ENCODE measurements at regions not wholly inside any gene's neighbourhood (a gene's known extent, or its start where the extent isn't known, plus 50 kb on each side); places are given as distances from the start of the nearest gene placed in this dataset.

GRCh38 chr1:63134501-63135173 is 187.7 kb upstream of the FOXD3 start:
- TF ChIP-seq CTCF (IDR thresholded peaks at IDR 0.05) = no peak
- no peaks in the 10 kb centered on the region for H3K36me3 ChIP-seq
- no peaks in the 10 kb centered on the region for H3K9me3 ChIP-seq
- intact Hi-C loops (cut with DNase I) = no loop called here
- H3K9ac ChIP-seq (ENCODE audit: low read depth in 2 of 2, low read length in 2 of 2) = no peak overlapping the region
- H3K27me3 ChIP-seq = no peaks in the 10 kb centered on the region
- no peaks in the 10 kb centered on the region for H3K4me1 ChIP-seq
- no peak for DNase-seq
- H3K27ac ChIP-seq = no peak overlapping the region
- no peak overlapping the region for H3K4me3 ChIP-seq

- Histone ChIP-seq H3K27me3 (no peaks in the 10 kb centered on the region), H3K9me3 (no peaks in the 10 kb centered on the region), H3K27ac (no peak overlapping the region), H3K36me3 (no peaks in the 10 kb centered on the region), H3K9ac (ENCODE audit: low read depth in 2 of 2, low read length in 2 of 2) (no peak overlapping the region), H3K4me3 (no peak overlapping the region), H3K4me1 (no peaks in the 10 kb centered on the region)
- intact Hi-C loops (cut with DNase I) = no loop called here
- no peak for DNase-seq
- no peak for TF ChIP-seq CTCF (IDR thresholded peaks at IDR 0.05)
These were observed 187.2 kb upstream of the FOXD3 start for GRCh38 chr1:63135174-63135512.

- Histone ChIP-seq H3K36me3 (no peaks in the 10 kb centered on the region), H3K9me3 (no peaks in the 10 kb centered on the region), H3K27ac (no peak overlapping the region), H3K9ac (ENCODE audit: low read depth in 2 of 2, low read length in 2 of 2) (no peak overlapping the region), H3K4me1 (no peaks in the 10 kb centered on the region), H3K27me3 (no peaks in the 10 kb centered on the region), H3K4me3 (no peak overlapping the region)
- no peak for TF ChIP-seq CTCF (IDR thresholded peaks at IDR 0.05)
- DNase-seq = no peak
- intact Hi-C loops (cut with DNase I) = no loop called here
These were observed 186.6 kb upstream of the FOXD3 start for GRCh38 chr1:63135801-63136200.

GRCh38 chr1:63142001-63142400 is 180.4 kb upstream of the FOXD3 start:
- Histone ChIP-seq H3K4me1 (no peaks in the 10 kb centered on the region), H3K27ac (no peak overlapping the region), H3K36me3 (no peaks in the 10 kb centered on the region), H3K9me3 (no peaks in the 10 kb centered on the region), H3K9ac (ENCODE audit: low read depth in 2 of 2, low read length in 2 of 2) (no peak overlapping the region), H3K27me3 (no peaks in the 10 kb centered on the region), H3K4me3 (no peak overlapping the region)
- TF ChIP-seq CTCF (IDR thresholded peaks at IDR 0.05) = no peak
- intact Hi-C loops (cut with DNase I) = loop anchor here (5.0 kb wide), 1 partner anchor 185 kb away; no protein-coding TSS in a partner anchor
- no peak for DNase-seq

GRCh38 chr1:63143482-63143881 is 178.9 kb upstream of the FOXD3 start:
- Histone ChIP-seq H3K4me3 (no peak overlapping the region), H3K27ac (no peak overlapping the region), H3K9me3 (no peaks in the 10 kb centered on the region), H3K4me1 (no peaks in the 10 kb centered on the region), H3K36me3 (no peaks in the 10 kb centered on the region), H3K9ac (ENCODE audit: low read depth in 2 of 2, low read length in 2 of 2) (no peak overlapping the region), H3K27me3 (no peaks in the 10 kb centered on the region)
- no peak for TF ChIP-seq CTCF (IDR thresholded peaks at IDR 0.05)
- no peak for DNase-seq
- intact Hi-C loops (cut with DNase I) = loop anchor here (5.0 kb wide), 1 partner anchor 186 kb away; no protein-coding TSS in a partner anchor

Data from colonic mucosa (tissue), 4 donors.